ENCODE measurements at regions not wholly inside any gene's neighbourhood (a gene's known extent, or its start where the extent isn't known, plus 50 kb on each side); places are given as distances from the start of the nearest gene placed in this dataset.

DNA sequence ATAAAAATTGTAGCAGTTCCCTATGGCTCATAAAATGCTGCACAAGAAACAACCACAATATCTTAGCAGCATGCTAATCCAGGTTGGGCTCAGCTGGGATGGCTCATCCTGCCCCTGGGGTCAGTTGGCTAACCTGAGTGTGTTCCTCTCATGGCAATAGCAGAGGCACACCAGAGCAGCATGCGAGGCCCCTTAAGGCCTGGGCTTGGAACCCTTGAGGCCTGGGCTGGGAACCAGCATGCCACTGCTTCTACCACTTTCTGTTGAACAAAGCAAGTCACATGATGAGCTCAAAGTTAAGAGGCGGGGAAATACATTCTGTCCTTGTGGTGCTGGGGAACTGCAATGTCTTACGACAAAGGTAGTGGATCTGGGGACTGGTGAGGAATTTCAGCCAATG lies 154.4 kb upstream of the FOXF1 start:
- Mint-ChIP-seq H3K27ac (ENCODE audit: unreplicated experiment) (no peak overlapping the region), H3K4me3 (ENCODE audit: unreplicated experiment) (no peak overlapping the region), H3K4me1 (ENCODE audit: low read depth, unreplicated experiment) (no peaks in the 10 kb centered on the region), H3K9me3 (ENCODE audit: unreplicated experiment) (peaks cover 17% of the 10 kb centered on the region), H3K36me3 (ENCODE audit: insufficient read depth, unreplicated experiment) (no peaks in the 10 kb centered on the region), H3K27me3 (ENCODE audit: insufficient read depth, unreplicated experiment) (peaks cover 22% of the 10 kb centered on the region)
- BruUV-seq (replicated peaks), result no TSS peak
- intact Hi-C loops (cut with micrococcal nuclease; ENCODE audit: unreplicated experiment), result no loop called here
- Histone ChIP-seq H3K4me1 (no peaks in the 10 kb centered on the region), H3K36me3 (ENCODE audit: control insufficient read depth, insufficient read depth, low read length) (no peaks in the 10 kb centered on the region), H3K27me3 (replicated peaks; ENCODE audit: control insufficient read depth, insufficient read depth, low read length) (no peaks in the 10 kb centered on the region), H3K9me3 (peaks cover 8% of the 10 kb centered on the region; the same call in 1 of the 2 replicates), H3K4me3 (ENCODE audit: low read depth, low read length) (no peak overlapping the region)
- DNase-seq, result no peak
- CTCF ChIA-PET, result no interaction called here
- TF ChIP-seq, protein P1, sequence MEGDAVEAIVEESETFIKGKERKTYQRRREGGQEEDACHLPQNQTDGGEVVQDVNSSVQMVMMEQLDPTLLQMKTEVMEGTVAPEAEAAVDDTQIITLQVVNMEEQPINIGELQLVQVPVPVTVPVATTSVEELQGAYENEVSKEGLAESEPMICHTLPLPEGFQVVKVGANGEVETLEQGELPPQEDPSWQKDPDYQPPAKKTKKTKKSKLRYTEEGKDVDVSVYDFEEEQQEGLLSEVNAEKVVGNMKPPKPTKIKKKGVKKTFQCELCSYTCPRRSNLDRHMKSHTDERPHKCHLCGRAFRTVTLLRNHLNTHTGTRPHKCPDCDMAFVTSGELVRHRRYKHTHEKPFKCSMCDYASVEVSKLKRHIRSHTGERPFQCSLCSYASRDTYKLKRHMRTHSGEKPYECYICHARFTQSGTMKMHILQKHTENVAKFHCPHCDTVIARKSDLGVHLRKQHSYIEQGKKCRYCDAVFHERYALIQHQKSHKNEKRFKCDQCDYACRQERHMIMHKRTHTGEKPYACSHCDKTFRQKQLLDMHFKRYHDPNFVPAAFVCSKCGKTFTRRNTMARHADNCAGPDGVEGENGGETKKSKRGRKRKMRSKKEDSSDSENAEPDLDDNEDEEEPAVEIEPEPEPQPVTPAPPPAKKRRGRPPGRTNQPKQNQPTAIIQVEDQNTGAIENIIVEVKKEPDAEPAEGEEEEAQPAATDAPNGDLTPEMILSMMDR (IDR thresholded peaks at IDR 0.05; ENCODE audit: insufficient read depth in 1 of 2, low read depth in 1 of 2, low read length in 1 of 2, severe bottlenecking in 1 of 2, unreplicated experiment in 1 of 2), result no peak
- POLR2A ChIA-PET, result no interaction called here

GRCh38 chr16:86356804-86357203 lies 153.5 kb upstream of the FOXF1 start:
- no peaks in the 10 kb centered on the region for H3K4me1 ChIP-seq
- intact Hi-C loops (cut with micrococcal nuclease; ENCODE audit: unreplicated experiment), result no loop called here
- H3K27me3 Mint-ChIP-seq (ENCODE audit: insufficient read depth, unreplicated experiment), result peaks cover 23% of the 10 kb centered on the region
- no peaks in the 10 kb centered on the region for H3K36me3 ChIP-seq (ENCODE audit: control insufficient read depth, insufficient read depth, low read length)
- BruUV-seq (replicated peaks), result no TSS peak
- CTCF ChIA-PET, result no interaction called here
- peaks cover 8% of the 10 kb centered on the region; the same call in 1 of the 2 replicates for H3K9me3 ChIP-seq
- H3K27ac Mint-ChIP-seq (ENCODE audit: unreplicated experiment), result no peak overlapping the region
- H3K27me3 ChIP-seq (replicated peaks; ENCODE audit: control insufficient read depth, insufficient read depth, low read length), result no peaks in the 10 kb centered on the region
- TF ChIP-seq, protein P1 (IDR thresholded peaks at IDR 0.05; ENCODE audit: insufficient read depth in 1 of 2, low read depth in 1 of 2, low read length in 1 of 2, severe bottlenecking in 1 of 2, unreplicated experiment in 1 of 2), result no peak
- no peaks in the 10 kb centered on the region for H3K36me3 Mint-ChIP-seq (ENCODE audit: insufficient read depth, unreplicated experiment)
- H3K9me3 Mint-ChIP-seq (ENCODE audit: unreplicated experiment), result peaks cover 17% of the 10 kb centered on the region
- no peaks in the 10 kb centered on the region for H3K4me1 Mint-ChIP-seq (ENCODE audit: low read depth, unreplicated experiment)
- POLR2A ChIA-PET, result no interaction called here
- no peak overlapping the region for H3K4me3 ChIP-seq (ENCODE audit: low read depth, low read length)
- no peak for DNase-seq
- no peak overlapping the region for H3K4me3 Mint-ChIP-seq (ENCODE audit: unreplicated experiment)

- no peaks in the 10 kb centered on the region for H3K4me1 Mint-ChIP-seq (ENCODE audit: low read depth, unreplicated experiment)
- no peaks in the 10 kb centered on the region for H3K27me3 ChIP-seq (replicated peaks; ENCODE audit: control insufficient read depth, insufficient read depth, low read length)
- peaks cover 25% of the 10 kb centered on the region for H3K27me3 Mint-ChIP-seq (ENCODE audit: insufficient read depth, unreplicated experiment)
These were observed 153.0 kb upstream of the FOXF1 start for GRCh38 chr16:86357303-86357702.

More at GRCh38 chr16:86357303-86357702, 153.0 kb upstream of the FOXF1 start:
- Histone ChIP-seq H3K36me3 (ENCODE audit: control insufficient read depth, insufficient read depth, low read length) (no peaks in the 10 kb centered on the region), H3K4me1 (no peaks in the 10 kb centered on the region), H3K4me3 (ENCODE audit: low read depth, low read length) (no peak overlapping the region), H3K9me3 (peaks cover 8% of the 10 kb centered on the region; the same call in 1 of the 2 replicates)
- no peak for DNase-seq
- ChIA-PET CTCF (no interaction called here), POLR2A (no interaction called here)
- peaks cover 17% of the 10 kb centered on the region for H3K9me3 Mint-ChIP-seq (ENCODE audit: unreplicated experiment)
- H3K36me3 Mint-ChIP-seq (ENCODE audit: insufficient read depth, unreplicated experiment), result no peaks in the 10 kb centered on the region
- TF ChIP-seq, protein P1 (IDR thresholded peaks at IDR 0.05; ENCODE audit: insufficient read depth in 1 of 2, low read depth in 1 of 2, low read length in 1 of 2, severe bottlenecking in 1 of 2, unreplicated experiment in 1 of 2), result no peak
- intact Hi-C loops (cut with micrococcal nuclease; ENCODE audit: unreplicated experiment), result no loop called here
- H3K27ac Mint-ChIP-seq (ENCODE audit: unreplicated experiment), result no peak overlapping the region
- no TSS peak for BruUV-seq (replicated peaks)
- H3K4me3 Mint-ChIP-seq (ENCODE audit: unreplicated experiment), result no peak overlapping the region
